MCF 10A (cell line): ENCODE measurements at regions not wholly inside any gene's neighbourhood (a gene's known extent, or its start where the extent isn't known, plus 50 kb on each side); places are given as distances from the start of the nearest gene placed in this dataset.

Source experiments
- BruUV-seq: library from RNA; stranded (reverse); fragments of 400-500 nt; replicated peaks from 2 replicates; lab custom pipeline; 2021; lab: Mats Ljungman, UMichigan
- CTCF ChIA-PET: fragments of 300-600 bp; sonication (Branson Sonifier 250); formaldehyde crosslinking; extraction: SDS; loops from one replicate; lab custom pipeline; 2021; ENCODE audit warnings: antibody characterized with exemption, inconsistent platforms; lab: Yijun Ruan, JAX
- POLR2A ChIA-PET: fragments of 300-600, 350-650 bp; sonication (Branson Sonifier 250); formaldehyde crosslinking; extraction: SDS; loops from one replicate; lab custom pipeline; 2020; ENCODE audit warnings: antibody characterized with exemption, inconsistent platforms; lab: Yijun Ruan, JAX
- DNase-seq: peaks from one replicate; pipeline ENCODE4 v3.0.0-alpha.2; 2018; ENCODE audit not compliant: unreplicated experiment
- H3K27ac Mint-ChIP-seq: one replicate; pipeline ENCODE4 v1.8.0; 2022; ENCODE audit warnings: mild to moderate bottlenecking, low read depth, mixed read lengths; ENCODE audit not compliant: unreplicated experiment
- H3K27me3 Mint-ChIP-seq: one replicate; pipeline ENCODE4 v1.8.0; 2022; ENCODE audit warnings: mixed read lengths; ENCODE audit not compliant: insufficient read depth, unreplicated experiment
- H3K36me3 Mint-ChIP-seq: one replicate; pipeline ENCODE4 v1.8.0; 2022; ENCODE audit warnings: mild to moderate bottlenecking, moderate library complexity, mixed read lengths; ENCODE audit not compliant: insufficient read depth, unreplicated experiment
- H3K4me1 Mint-ChIP-seq: one replicate; pipeline ENCODE4 v1.8.0; 2022; ENCODE audit warnings: mixed read lengths; ENCODE audit not compliant: insufficient read depth, unreplicated experiment
- H3K4me3 Mint-ChIP-seq: one replicate; pipeline ENCODE4 v1.8.0; 2022; ENCODE audit warnings: mild to moderate bottlenecking, moderate library complexity, mixed read lengths; ENCODE audit not compliant: unreplicated experiment
- H3K9me3 Mint-ChIP-seq: one replicate; pipeline ENCODE4 v1.8.0; 2022; ENCODE audit warnings: mixed read lengths; ENCODE audit not compliant: unreplicated experiment
- CTCF ChIP-seq: fragments of 200-600 bp; IDR thresholded peaks from one replicate; pipeline ENCODE4 v1.8.0; 2022; ENCODE audit warnings: antibody characterized with exemption, mild to moderate bottlenecking; ENCODE audit not compliant: unreplicated experiment
- intact Hi-C: fragments of 100-400 bp; cut with micrococcal nuclease; formaldehyde crosslinking; loops from 2 replicates; pipeline ENCODE4 v1.14.1; 2022

GRCh38 chr2:355773-356172 is 67.9 kb upstream of the ALKAL2 start:
- no peaks in the 10 kb centered on the region for H3K27me3 Mint-ChIP-seq
- H3K27ac Mint-ChIP-seq, result no peak overlapping the region
- DNase-seq, result no peak
- no peak overlapping the region for H3K4me3 Mint-ChIP-seq
- POLR2A ChIA-PET, result no interaction called here
- CTCF ChIA-PET, result interaction anchor here (0.6 kb wide), 1 partner anchor 26 kb away, joined by 3 read pairs; no protein-coding TSS in a partner anchor
- intact Hi-C loops, result no loop called here
- BruUV-seq, result no TSS peak
- H3K9me3 Mint-ChIP-seq, result no peaks in the 10 kb centered on the region
- no peak for TF ChIP-seq CTCF
- H3K36me3 Mint-ChIP-seq, result no peaks in the 10 kb centered on the region
- H3K4me1 Mint-ChIP-seq, result no peaks in the 10 kb centered on the region

DNA sequence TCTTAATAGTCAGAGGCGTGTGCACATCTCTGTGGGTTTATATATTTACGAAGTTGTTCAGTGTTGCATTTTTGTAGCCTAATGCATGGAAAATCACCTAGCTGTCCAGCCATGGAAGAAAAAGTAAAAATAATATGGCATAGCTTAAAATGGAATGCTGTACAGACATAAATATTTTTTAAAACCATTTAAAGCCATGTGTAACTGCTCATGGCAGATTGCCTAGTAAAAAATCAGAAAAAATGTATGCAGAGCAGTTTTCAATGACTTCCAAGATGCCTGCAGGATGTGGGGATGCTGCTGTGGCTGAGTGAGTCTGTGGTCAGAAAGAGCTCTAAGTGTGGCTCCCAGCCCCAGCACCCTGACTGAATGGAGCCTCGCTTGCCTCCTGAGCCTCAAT is 64.8 kb upstream of the ALKAL2 start:
- Mint-ChIP-seq H3K4me3 (no peak overlapping the region), H3K27me3 (peaks cover 15% of the 10 kb centered on the region), H3K36me3 (no peaks in the 10 kb centered on the region), H3K27ac (no peak overlapping the region), H3K9me3 (no peaks in the 10 kb centered on the region), H3K4me1 (no peaks in the 10 kb centered on the region)
- ChIA-PET POLR2A (no interaction called here), CTCF (no interaction called here)
- no TSS peak for BruUV-seq
- intact Hi-C loops, result no loop called here
- no peak for TF ChIP-seq CTCF
- no peak for DNase-seq

- ChIA-PET POLR2A (interaction anchor here (0.6 kb wide), 1 partner anchor 45 kb away, joined by 3 read pairs; no protein-coding TSS in a partner anchor), CTCF (no interaction called here)
- H3K27me3 Mint-ChIP-seq, result peaks cover 45% of the 10 kb centered on the region
- H3K4me1 Mint-ChIP-seq, result no peaks in the 10 kb centered on the region
- intact Hi-C loops, result no loop called here
- DNase-seq, result no peak
- no peak for TF ChIP-seq CTCF
- no peak overlapping the region for H3K4me3 Mint-ChIP-seq
- no peaks in the 10 kb centered on the region for H3K9me3 Mint-ChIP-seq
- BruUV-seq, result no TSS peak
- no peaks in the 10 kb centered on the region for H3K36me3 Mint-ChIP-seq
- H3K27ac Mint-ChIP-seq, result no peak overlapping the region
Measured at GRCh38 chr2:349390-349789, 61.5 kb upstream of the ALKAL2 start.

DNA sequence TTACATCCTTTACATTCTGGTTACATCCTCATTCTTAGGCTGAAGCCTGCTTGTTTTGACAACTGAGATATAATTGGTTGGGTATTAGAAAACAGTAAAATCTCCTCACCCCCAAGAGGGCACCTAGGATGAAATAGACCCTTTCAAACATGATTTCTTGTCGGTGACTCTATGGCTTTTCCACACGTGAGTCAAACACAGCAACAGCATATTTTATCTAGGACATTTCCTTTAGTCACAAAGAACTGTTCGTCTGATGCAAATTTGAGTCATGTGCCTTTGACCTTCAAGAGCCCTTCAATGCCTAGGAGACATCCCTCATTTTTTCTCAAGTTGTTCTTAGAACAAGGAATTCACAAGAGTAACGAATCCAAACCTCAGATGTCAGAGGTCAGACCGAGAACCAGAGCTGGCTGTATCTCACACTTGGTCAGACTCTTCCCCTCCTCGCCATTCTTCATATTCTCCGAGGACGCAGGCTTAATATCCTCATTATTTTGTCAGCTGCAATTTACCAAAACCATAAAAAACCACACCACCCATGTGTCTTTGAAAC is 60.5 kb upstream of the ALKAL2 start:
- H3K27me3 Mint-ChIP-seq, result peaks cover 54% of the 10 kb centered on the region
- POLR2A ChIA-PET, result no interaction called here
- no peak overlapping the region for H3K4me3 Mint-ChIP-seq
- no peak for DNase-seq
- no peaks in the 10 kb centered on the region for H3K36me3 Mint-ChIP-seq
- no peaks in the 10 kb centered on the region for H3K4me1 Mint-ChIP-seq
- BruUV-seq, result no TSS peak
- CTCF ChIA-PET, result interaction anchor here (0.7 kb wide), 1 partner anchor 1342 kb away, joined by 3 read pairs; no protein-coding TSS in a partner anchor
- intact Hi-C loops, result no loop called here
- no peak overlapping the region for H3K27ac Mint-ChIP-seq
- H3K9me3 Mint-ChIP-seq, result no peaks in the 10 kb centered on the region
- TF ChIP-seq CTCF, result no peak
